ENCODE measurements at regions not wholly inside any gene's neighbourhood (a gene's known extent, or its start where the extent isn't known, plus 50 kb on each side); places are given as distances from the start of the nearest gene placed in this dataset.

GRCh38 chr2:176813621-176814049 is 399.0 kb upstream of the HNRNPA3 start:
- TF ChIP-seq CTCF (IDR thresholded peaks at IDR 0.05; ENCODE audit: low read depth, low read length), result no peak

GRCh38 chr2:176814274-176814673 is 398.3 kb upstream of the HNRNPA3 start:
- DNase-seq (ENCODE audit: extremely low read depth, low read depth), result no peak
- no peak for TF ChIP-seq CTCF (IDR thresholded peaks at IDR 0.05; ENCODE audit: low read depth, low read length)

More at GRCh38 chr2:176813621-176814049, 399.0 kb upstream of the HNRNPA3 start:
- no peak for DNase-seq (ENCODE audit: extremely low read depth, low read depth)

GRCh38 chr2:176814740-176815367 is 397.7 kb upstream of the HNRNPA3 start:
- peak; percentile 47 for TF ChIP-seq CTCF (IDR thresholded peaks at IDR 0.05; ENCODE audit: low read depth, low read length)
- DNase-seq (ENCODE audit: extremely low read depth, low read depth), result no peak

- DNase-seq (ENCODE audit: extremely low read depth, low read depth), result no peak
- no peak; the same call in none of the 2 replicates for TF ChIP-seq CTCF (IDR thresholded peaks at IDR 0.05; ENCODE audit: low read depth, low read length)
Measured at GRCh38 chr2:176817061-176817565, 395.5 kb upstream of the HNRNPA3 start.

GRCh38 chr2:176818076-176818475 is 394.5 kb upstream of the HNRNPA3 start:
- no peak for TF ChIP-seq CTCF (IDR thresholded peaks at IDR 0.05; ENCODE audit: low read depth, low read length)
- DNase-seq (ENCODE audit: extremely low read depth, low read depth), result no peak

- no peak for TF ChIP-seq CTCF (IDR thresholded peaks at IDR 0.05; ENCODE audit: low read depth, low read length)
- no peak for DNase-seq (ENCODE audit: extremely low read depth, low read depth)
Measured at GRCh38 chr2:176818617-176819016, 394.0 kb upstream of the HNRNPA3 start.

- no peak for DNase-seq (ENCODE audit: extremely low read depth, low read depth)
- TF ChIP-seq CTCF (IDR thresholded peaks at IDR 0.05; ENCODE audit: low read depth, low read length), result no peak
Measured at GRCh38 chr2:176819306-176819705, 393.3 kb upstream of the HNRNPA3 start.
